ENCODE measurements at regions not wholly inside any gene's neighbourhood (a gene's known extent, or its start where the extent isn't known, plus 50 kb on each side); places are given as distances from the start of the nearest gene placed in this dataset.

DNA sequence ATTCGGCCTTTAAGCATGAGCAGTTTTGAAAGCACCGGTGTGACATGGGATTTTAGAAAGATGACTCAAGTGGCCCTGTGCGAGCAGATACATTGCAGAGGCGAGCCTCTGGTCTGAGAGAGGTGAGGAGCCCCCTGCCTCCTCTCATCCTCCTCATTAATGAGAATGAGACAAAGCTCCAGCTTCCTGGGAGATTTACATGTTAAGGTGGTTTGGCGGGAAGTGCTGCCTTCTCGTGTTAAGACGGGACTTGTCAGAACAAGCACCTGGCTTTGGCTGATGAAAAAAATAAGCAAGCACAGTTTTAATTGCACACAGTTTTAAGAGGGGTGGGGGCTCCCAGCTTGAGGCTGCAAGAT is 68.1 kb downstream of the ACTL7B start:
- H3K4me1 Mint-ChIP-seq, result peaks cover 28% of the 10 kb centered on the region
- DNase-seq, result no peak
- H3K27ac Mint-ChIP-seq, result no peak overlapping the region
- no peaks in the 10 kb centered on the region for H3K36me3 Mint-ChIP-seq (ENCODE audit: low read depth)
- H3K27me3 Mint-ChIP-seq (ENCODE audit: low read depth, poor library complexity), result peaks cover 5% of the 10 kb centered on the region
- TF ChIP-seq, protein P1, sequence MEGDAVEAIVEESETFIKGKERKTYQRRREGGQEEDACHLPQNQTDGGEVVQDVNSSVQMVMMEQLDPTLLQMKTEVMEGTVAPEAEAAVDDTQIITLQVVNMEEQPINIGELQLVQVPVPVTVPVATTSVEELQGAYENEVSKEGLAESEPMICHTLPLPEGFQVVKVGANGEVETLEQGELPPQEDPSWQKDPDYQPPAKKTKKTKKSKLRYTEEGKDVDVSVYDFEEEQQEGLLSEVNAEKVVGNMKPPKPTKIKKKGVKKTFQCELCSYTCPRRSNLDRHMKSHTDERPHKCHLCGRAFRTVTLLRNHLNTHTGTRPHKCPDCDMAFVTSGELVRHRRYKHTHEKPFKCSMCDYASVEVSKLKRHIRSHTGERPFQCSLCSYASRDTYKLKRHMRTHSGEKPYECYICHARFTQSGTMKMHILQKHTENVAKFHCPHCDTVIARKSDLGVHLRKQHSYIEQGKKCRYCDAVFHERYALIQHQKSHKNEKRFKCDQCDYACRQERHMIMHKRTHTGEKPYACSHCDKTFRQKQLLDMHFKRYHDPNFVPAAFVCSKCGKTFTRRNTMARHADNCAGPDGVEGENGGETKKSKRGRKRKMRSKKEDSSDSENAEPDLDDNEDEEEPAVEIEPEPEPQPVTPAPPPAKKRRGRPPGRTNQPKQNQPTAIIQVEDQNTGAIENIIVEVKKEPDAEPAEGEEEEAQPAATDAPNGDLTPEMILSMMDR (IDR thresholded peaks at IDR 0.05), result no peak
- peaks cover 20% of the 10 kb centered on the region for H3K9me3 Mint-ChIP-seq
- no peak overlapping the region for H3K4me3 Mint-ChIP-seq

GRCh38 chr9:108786901-108787689 is 68.7 kb downstream of the ACTL7B start:
- TF ChIP-seq, protein P1 (IDR thresholded peaks at IDR 0.05), result no peak
- Mint-ChIP-seq H3K27me3 (ENCODE audit: low read depth, poor library complexity) (peaks cover 3% of the 10 kb centered on the region), H3K27ac (peak overlapping the region; percentile 20), H3K4me1 (peaks cover 29% of the 10 kb centered on the region), H3K4me3 (no peak overlapping the region), H3K9me3 (peaks cover 14% of the 10 kb centered on the region), H3K36me3 (ENCODE audit: low read depth) (no peaks in the 10 kb centered on the region)
- no peak for DNase-seq

DNA sequence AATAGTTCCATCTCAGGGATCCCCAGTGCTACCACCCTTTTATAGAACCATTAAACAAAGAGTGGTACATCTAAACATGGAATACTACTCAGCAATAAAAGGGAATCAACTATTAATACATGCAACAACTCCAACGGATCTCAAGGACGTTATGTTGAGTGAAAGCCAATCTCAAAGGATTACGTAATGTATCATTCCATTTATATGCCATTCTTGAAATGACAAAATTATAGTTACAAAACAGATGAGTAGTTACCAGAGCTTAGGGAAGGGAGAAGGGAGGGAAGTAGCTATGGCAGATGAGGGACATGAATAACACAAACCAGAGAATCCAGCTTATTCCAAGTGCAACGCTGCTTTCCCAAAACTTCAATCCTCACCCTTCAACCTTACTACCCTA is 69.5 kb downstream of the ACTL7B start:
- TF ChIP-seq, protein P1 (IDR thresholded peaks at IDR 0.05), result no peak
- Mint-ChIP-seq H3K4me3 (no peak overlapping the region), H3K4me1 (peaks cover 33% of the 10 kb centered on the region), H3K27me3 (ENCODE audit: low read depth, poor library complexity) (peaks cover 3% of the 10 kb centered on the region), H3K9me3 (peaks cover 7% of the 10 kb centered on the region), H3K36me3 (ENCODE audit: low read depth) (no peaks in the 10 kb centered on the region), H3K27ac (no peak overlapping the region)
- no peak for DNase-seq

GRCh38 chr9:108784998-108785397 is 70.8 kb downstream of the ACTL7B start:
- TF ChIP-seq, protein P1 (IDR thresholded peaks at IDR 0.05), result no peak
- Mint-ChIP-seq H3K27me3 (ENCODE audit: low read depth, poor library complexity) (peaks cover 3% of the 10 kb centered on the region), H3K4me1 (peaks cover 40% of the 10 kb centered on the region)

GRCh38 chr9:108783731-108784495 is 71.9 kb downstream of the ACTL7B start:
- H3K9me3 Mint-ChIP-seq, result no peaks in the 10 kb centered on the region
- no peak overlapping the region for H3K4me3 Mint-ChIP-seq
- H3K36me3 Mint-ChIP-seq (ENCODE audit: low read depth), result no peaks in the 10 kb centered on the region
- TF ChIP-seq, protein P1 (IDR thresholded peaks at IDR 0.05), result no peak
- H3K27ac Mint-ChIP-seq, result no peak overlapping the region
- DNase-seq, result no peak
- peaks cover 40% of the 10 kb centered on the region for H3K4me1 Mint-ChIP-seq
- H3K27me3 Mint-ChIP-seq (ENCODE audit: low read depth, poor library complexity), result peaks cover 6% of the 10 kb centered on the region

More at GRCh38 chr9:108784998-108785397, 70.8 kb downstream of the ACTL7B start:
- no peaks in the 10 kb centered on the region for H3K36me3 Mint-ChIP-seq (ENCODE audit: low read depth)
- no peak for DNase-seq
- H3K4me3 Mint-ChIP-seq, result no peak overlapping the region
- no peak overlapping the region for H3K27ac Mint-ChIP-seq
- no peaks in the 10 kb centered on the region for H3K9me3 Mint-ChIP-seq

Measured in nephron progenitor cell (in vitro differentiated cells).